Lung (tissue), 11 donors: ENCODE measurements at regions not wholly inside any gene's neighbourhood (a gene's known extent, or its start where the extent isn't known, plus 50 kb on each side); places are given as distances from the start of the nearest gene placed in this dataset.

Source experiments
- ATAC-seq: fragments of 200-7000 bp; cut with Tn5 transposase; one replicate; pipeline ENCODE4 v1.9.1; 2020; ENCODE audit warnings: moderate number of reproducible peaks; ENCODE audit not compliant: insufficient read depth, low FRiP score
- DNase-seq, 3 donors: peaks; one replicate each; pipeline ENCODE4 v3.0.0-alpha.2; 2013 to 2017
- H3K27ac ChIP-seq, 2 donors: one replicate each; pipeline ENCODE4 v1.5.1; 2013; ENCODE audit warnings: mild to moderate bottlenecking in 2 of 2, moderate library complexity in 2 of 2, control low read depth in 1 of 2, inconsistent platforms in 1 of 2, low read depth in 1 of 2, low read length in 1 of 2
- H3K27me3 ChIP-seq, 3 donors: one replicate each; pipeline ENCODE4 v1.5.1; 2013; ENCODE audit warnings: low read length in 2 of 3; ENCODE audit not compliant: control insufficient read depth in 3 of 3, insufficient read depth in 3 of 3
- H3K36me3 ChIP-seq, 4 donors: one replicate each; pipeline ENCODE4 v1.5.1; 2013; ENCODE audit warnings: low read length in 4 of 4, mild to moderate bottlenecking in 1 of 4, moderate library complexity in 1 of 4; ENCODE audit not compliant: control insufficient read depth in 4 of 4, insufficient read depth in 4 of 4
- H3K4me1 ChIP-seq, 5 donors: one replicate each; pipeline ENCODE4 v1.5.1; 2013; ENCODE audit warnings: low read length in 5 of 5, mild to moderate bottlenecking in 2 of 5, moderate library complexity in 1 of 5; ENCODE audit not compliant: control insufficient read depth in 5 of 5, insufficient read depth in 5 of 5
- H3K4me3 ChIP-seq: one replicate; pipeline ENCODE4 v1.5.1; 2013; ENCODE audit warnings: mild to moderate bottlenecking, control low read depth, moderate library complexity
- H3K9ac ChIP-seq, 2 donors: one replicate each; pipeline ENCODE4 v1.5.1; 2013; ENCODE audit warnings: low read length in 2 of 2, control low read depth in 1 of 2; ENCODE audit not compliant: insufficient read depth in 1 of 2
- H3K9me3 ChIP-seq, 4 donors: one replicate each; pipeline ENCODE4 v1.5.1; 2013; ENCODE audit warnings: low read length in 3 of 4, mild to moderate bottlenecking in 1 of 4, moderate library complexity in 1 of 4; ENCODE audit not compliant: control insufficient read depth in 4 of 4, insufficient read depth in 3 of 4
- WGBS, 2 donors: extraction: QIAGEN DNeasy Blood & Tissue Kit; methylation state at CpG; one replicate each; pipeline ENCODE4 v1.1.7; 2013; 5-methylcytosine and 5-hydroxymethylcytosine counted together
- TF ChIP-seq, protein P1 (sequence below): IDR thresholded peaks from 2 replicates; pipeline ENCODE4 v1.5.1; 2012; ENCODE audit warnings: mild to moderate bottlenecking; ENCODE audit errors: control extremely low read depth, extremely low read depth
- donor health status: control.
- donor health status: control.
- donor health status: Bipolar disorder and iron deficiency.
- donor health status: healthy.
- donor health status: DM: yes; HTN: yes; CAD: no.

DNA sequence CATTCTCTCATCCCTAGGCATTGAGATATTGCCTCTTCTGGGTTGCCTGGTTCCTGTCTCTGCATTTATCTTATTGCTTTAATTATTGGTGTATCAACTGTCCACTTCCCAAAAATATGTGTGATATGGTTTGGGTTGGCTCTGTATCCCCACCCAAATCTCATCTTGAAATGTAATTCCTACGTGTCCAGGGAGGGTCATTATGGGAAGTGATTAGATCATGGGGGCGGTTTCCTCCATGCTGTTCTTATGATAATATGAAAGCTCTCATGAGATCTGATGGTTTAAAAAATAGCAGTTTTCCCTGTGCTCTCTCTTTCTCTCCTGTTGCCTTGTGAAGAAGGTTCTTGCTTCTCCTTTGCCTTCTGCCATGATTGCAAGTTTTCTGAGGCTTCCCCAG, 308.3 kb upstream of the HS3ST1 start:
- H3K27ac ChIP-seq = no peak overlapping the region
- H3K9ac ChIP-seq = no peak overlapping the region
- H3K36me3 ChIP-seq = no peaks in the 10 kb centered on the region
- DNase-seq (no peak), ATAC-seq (no peak)
- 83 to 95% methylated on average over 2 of the region's 2 CpGs for WGBS, 2 donors
- peaks cover 0 to 3% (median 0%) of the 10 kb centered on the region in 5 donors for H3K4me1 ChIP-seq
- no peaks in the 10 kb centered on the region for H3K27me3 ChIP-seq
- H3K9me3 ChIP-seq = no peaks in the 10 kb centered on the region
- TF ChIP-seq, protein P1, sequence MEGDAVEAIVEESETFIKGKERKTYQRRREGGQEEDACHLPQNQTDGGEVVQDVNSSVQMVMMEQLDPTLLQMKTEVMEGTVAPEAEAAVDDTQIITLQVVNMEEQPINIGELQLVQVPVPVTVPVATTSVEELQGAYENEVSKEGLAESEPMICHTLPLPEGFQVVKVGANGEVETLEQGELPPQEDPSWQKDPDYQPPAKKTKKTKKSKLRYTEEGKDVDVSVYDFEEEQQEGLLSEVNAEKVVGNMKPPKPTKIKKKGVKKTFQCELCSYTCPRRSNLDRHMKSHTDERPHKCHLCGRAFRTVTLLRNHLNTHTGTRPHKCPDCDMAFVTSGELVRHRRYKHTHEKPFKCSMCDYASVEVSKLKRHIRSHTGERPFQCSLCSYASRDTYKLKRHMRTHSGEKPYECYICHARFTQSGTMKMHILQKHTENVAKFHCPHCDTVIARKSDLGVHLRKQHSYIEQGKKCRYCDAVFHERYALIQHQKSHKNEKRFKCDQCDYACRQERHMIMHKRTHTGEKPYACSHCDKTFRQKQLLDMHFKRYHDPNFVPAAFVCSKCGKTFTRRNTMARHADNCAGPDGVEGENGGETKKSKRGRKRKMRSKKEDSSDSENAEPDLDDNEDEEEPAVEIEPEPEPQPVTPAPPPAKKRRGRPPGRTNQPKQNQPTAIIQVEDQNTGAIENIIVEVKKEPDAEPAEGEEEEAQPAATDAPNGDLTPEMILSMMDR = no peak
- no peak overlapping the region for H3K4me3 ChIP-seq

DNA sequence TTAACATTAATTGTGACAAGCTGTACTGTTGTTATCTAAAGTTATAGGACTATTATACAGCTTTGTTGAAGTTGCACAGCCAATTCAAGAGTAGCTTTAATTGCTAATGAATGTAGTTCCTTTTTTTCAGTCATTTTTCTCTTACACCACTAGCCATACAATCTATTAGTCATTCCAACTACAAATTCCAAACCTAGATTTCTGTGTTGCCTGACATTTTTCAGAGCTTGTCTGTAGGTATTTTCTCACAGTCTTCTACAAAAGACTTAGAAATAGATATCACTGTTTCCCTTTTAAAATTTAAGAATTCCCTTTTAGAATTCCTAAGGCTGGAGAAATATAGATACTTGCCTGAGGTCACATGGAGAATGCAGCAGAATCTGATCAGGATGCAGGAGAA, 307.0 kb upstream of the HS3ST1 start:
- TF ChIP-seq, protein P1 = no peak
- H3K4me1 ChIP-seq = peaks cover 0 to 3% (median 0%) of the 10 kb centered on the region in 5 donors

DNA sequence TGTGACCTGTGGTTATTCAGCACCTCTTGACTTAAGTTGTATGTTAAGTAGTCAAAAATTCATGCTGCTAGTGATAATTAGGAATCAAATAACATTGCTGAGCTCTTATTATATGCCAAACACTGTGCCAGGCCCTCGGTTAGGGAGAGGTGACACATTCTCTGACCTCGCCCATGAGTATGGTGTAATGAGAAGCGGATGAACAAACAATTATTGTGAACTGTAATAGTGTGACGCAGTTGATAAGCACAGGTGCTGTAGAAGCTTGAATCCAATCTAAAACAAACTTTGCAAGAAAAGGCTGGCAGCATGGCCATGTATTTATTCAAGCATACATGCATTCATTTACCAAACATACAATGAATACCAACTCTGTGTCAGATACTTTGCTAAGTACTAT, 303.5 kb upstream of the HS3ST1 start:
- Histone ChIP-seq H3K36me3 (no peaks in the 10 kb centered on the region), H3K4me3 (no peak overlapping the region), H3K9me3 (no peaks in the 10 kb centered on the region), H3K4me1 (peaks cover 0 to 3% (median 0%) of the 10 kb centered on the region in 5 donors), H3K9ac (no peak overlapping the region), H3K27me3 (no peaks in the 10 kb centered on the region), H3K27ac (no peak overlapping the region)
- DNase-seq (peak; percentile 28 to 54 (median 46)), ATAC-seq (no peak)
- WGBS, 2 donors = 68 to 86% methylated on average over 4 of the region's 4 CpGs
- TF ChIP-seq, protein P1 = no peak

More for the DNA sequence above, 307.0 kb upstream of the HS3ST1 start:
- ATAC-seq (no peak), DNase-seq (no peak)
- H3K27ac ChIP-seq = no peak overlapping the region
- no peak overlapping the region for H3K4me3 ChIP-seq
- H3K36me3 ChIP-seq = no peaks in the 10 kb centered on the region
- H3K9ac ChIP-seq = no peak overlapping the region
- no peaks in the 10 kb centered on the region for H3K9me3 ChIP-seq
- H3K27me3 ChIP-seq = no peaks in the 10 kb centered on the region

DNA sequence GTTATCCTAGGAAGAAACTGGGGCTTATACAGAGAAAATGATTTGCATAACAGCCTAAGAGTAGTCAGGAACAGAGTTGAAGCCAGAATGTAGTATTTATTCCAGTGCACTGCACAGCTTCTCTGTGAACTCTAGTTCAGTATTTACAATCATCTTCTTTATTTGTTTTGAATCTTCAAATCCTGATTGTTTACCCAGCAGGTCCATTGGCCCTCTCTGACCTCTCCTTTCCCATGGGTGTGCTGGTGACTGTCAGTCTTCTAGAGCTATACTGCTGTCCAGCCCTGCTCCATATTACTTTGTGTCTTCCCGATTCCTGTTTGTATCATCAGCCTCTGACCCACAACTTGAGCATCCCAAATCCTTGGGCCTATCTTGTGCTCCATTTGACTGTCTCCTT, 301.9 kb upstream of the HS3ST1 start:
- Histone ChIP-seq H3K27ac (no peak overlapping the region), H3K27me3 (no peaks in the 10 kb centered on the region)

More for the DNA sequence above, 301.9 kb upstream of the HS3ST1 start:
- TF ChIP-seq, protein P1 = no peak
- ATAC-seq (no peak), DNase-seq (no peak)
- no peaks in the 10 kb centered on the region for H3K36me3 ChIP-seq
- no peaks in the 10 kb centered on the region for H3K9me3 ChIP-seq
- H3K4me3 ChIP-seq = no peak overlapping the region
- no peak overlapping the region for H3K9ac ChIP-seq
- H3K4me1 ChIP-seq = peaks cover 0 to 3% (median 0%) of the 10 kb centered on the region in 5 donors
- 86 to 92% methylated on average over 1 of the region's 1 CpG for WGBS, 2 donors
